Neutrophil (primary cell): ENCODE measurements at regions not wholly inside any gene's neighbourhood (a gene's known extent, or its start where the extent isn't known, plus 50 kb on each side); places are given as distances from the start of the nearest gene placed in this dataset.

Experiments
- H3K27ac ChIP-seq: fragments of 200-600 bp; sonication (generic); 2 replicates; pipeline ENCODE4 v1.5.1; 2016; ENCODE audit warnings: mild to moderate bottlenecking, moderate library complexity
- H3K27me3 ChIP-seq: fragments of 200-600 bp; sonication (generic); 2 replicates; pipeline ENCODE4 v1.6.0; 2016; ENCODE audit warnings: mild to moderate bottlenecking
- H3K36me3 ChIP-seq: fragments of 200-600 bp; sonication (generic); 2 replicates; pipeline ENCODE4 v1.5.1; 2017
- H3K4me1 ChIP-seq, 2 experiments: fragments of 200-600 bp in 1 of 2; sonication (generic) in 1 of 2; 1 replicate in 1 of 2; 2 replicates in 1 of 2; pipeline versions ENCODE4 v1.5.1 to v1.6.1; 2013 to 2016; ENCODE audit warnings: low read depth in 1 of 2, low read length in 1 of 2, mild to moderate bottlenecking in 1 of 2, moderate library complexity in 1 of 2; ENCODE audit not compliant: control insufficient read depth in 1 of 2, insufficient read depth in 1 of 2
- H3K4me3 ChIP-seq, 2 experiments: fragments of 200-600 bp in 1 of 2; sonication (generic) in 1 of 2; 1 replicate in 1 of 2; 2 replicates in 1 of 2; pipeline ENCODE4 v1.5.1; 2013 to 2016; ENCODE audit warnings: low read depth in 1 of 2, low read length in 1 of 2, mild to moderate bottlenecking in 1 of 2, moderate library complexity in 1 of 2
- H3K9me3 ChIP-seq: fragments of 200-600 bp; sonication (generic); 2 replicates; pipeline ENCODE4 v1.5.1; 2016
- TF ChIP-seq, protein P1 (sequence below): fragments of 200-600 bp; sonication (generic); IDR thresholded peaks from 2 replicates; pipeline ENCODE4 v1.5.1; 2016; ENCODE audit warnings: antibody characterized with exemption

- TF ChIP-seq, protein P1, sequence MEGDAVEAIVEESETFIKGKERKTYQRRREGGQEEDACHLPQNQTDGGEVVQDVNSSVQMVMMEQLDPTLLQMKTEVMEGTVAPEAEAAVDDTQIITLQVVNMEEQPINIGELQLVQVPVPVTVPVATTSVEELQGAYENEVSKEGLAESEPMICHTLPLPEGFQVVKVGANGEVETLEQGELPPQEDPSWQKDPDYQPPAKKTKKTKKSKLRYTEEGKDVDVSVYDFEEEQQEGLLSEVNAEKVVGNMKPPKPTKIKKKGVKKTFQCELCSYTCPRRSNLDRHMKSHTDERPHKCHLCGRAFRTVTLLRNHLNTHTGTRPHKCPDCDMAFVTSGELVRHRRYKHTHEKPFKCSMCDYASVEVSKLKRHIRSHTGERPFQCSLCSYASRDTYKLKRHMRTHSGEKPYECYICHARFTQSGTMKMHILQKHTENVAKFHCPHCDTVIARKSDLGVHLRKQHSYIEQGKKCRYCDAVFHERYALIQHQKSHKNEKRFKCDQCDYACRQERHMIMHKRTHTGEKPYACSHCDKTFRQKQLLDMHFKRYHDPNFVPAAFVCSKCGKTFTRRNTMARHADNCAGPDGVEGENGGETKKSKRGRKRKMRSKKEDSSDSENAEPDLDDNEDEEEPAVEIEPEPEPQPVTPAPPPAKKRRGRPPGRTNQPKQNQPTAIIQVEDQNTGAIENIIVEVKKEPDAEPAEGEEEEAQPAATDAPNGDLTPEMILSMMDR: no peak
- H3K36me3 ChIP-seq: no peaks in the 10 kb centered on the region
- no peak overlapping the region for H3K4me3 ChIP-seq
- H3K9me3 ChIP-seq: no peaks in the 10 kb centered on the region
- H3K4me1 ChIP-seq: no peaks in the 10 kb centered on the region
- no peak overlapping the region for H3K27ac ChIP-seq
- no peaks in the 10 kb centered on the region for H3K27me3 ChIP-seq
Measured at GRCh38 chr13:78145276-78145675, 226.6 kb upstream of the EDNRB start.

- Histone ChIP-seq H3K36me3 (no peaks in the 10 kb centered on the region), H3K4me3 (no peak overlapping the region), H3K9me3 (no peaks in the 10 kb centered on the region), H3K27me3 (no peaks in the 10 kb centered on the region), H3K4me1 (peaks cover 4 to 8% of the 10 kb centered on the region in 2 experiments), H3K27ac (no peak overlapping the region)
- TF ChIP-seq, protein P1: no peak
Measured at GRCh38 chr13:78139765-78140164, 221.1 kb upstream of the EDNRB start.

DNA sequence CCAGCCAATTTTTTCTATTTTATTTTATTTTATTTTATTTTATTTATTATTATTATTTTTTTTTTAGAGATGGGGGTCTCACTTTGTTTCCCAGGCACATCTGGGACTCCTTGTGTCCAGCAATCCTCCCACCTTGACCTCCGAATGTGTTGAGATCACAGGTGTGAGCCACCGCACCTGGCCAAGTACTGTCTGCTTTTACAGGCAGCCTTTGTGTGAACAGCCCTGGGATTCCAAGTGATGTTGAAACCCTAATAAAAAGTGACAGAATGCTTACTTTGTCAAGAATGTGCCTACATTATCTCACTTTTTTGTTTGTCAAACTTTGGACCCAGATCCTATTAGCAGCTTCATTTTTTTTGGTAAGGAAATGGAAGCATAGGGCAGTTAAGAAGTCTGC lies 220.1 kb upstream of the EDNRB start:
- Histone ChIP-seq H3K36me3 (no peaks in the 10 kb centered on the region), H3K27me3 (no peaks in the 10 kb centered on the region), H3K27ac (no peak overlapping the region), H3K9me3 (no peaks in the 10 kb centered on the region), H3K4me1 (peaks cover 4 to 8% of the 10 kb centered on the region in 2 experiments), H3K4me3 (no peak overlapping the region)
- TF ChIP-seq, protein P1: no peak

DNA sequence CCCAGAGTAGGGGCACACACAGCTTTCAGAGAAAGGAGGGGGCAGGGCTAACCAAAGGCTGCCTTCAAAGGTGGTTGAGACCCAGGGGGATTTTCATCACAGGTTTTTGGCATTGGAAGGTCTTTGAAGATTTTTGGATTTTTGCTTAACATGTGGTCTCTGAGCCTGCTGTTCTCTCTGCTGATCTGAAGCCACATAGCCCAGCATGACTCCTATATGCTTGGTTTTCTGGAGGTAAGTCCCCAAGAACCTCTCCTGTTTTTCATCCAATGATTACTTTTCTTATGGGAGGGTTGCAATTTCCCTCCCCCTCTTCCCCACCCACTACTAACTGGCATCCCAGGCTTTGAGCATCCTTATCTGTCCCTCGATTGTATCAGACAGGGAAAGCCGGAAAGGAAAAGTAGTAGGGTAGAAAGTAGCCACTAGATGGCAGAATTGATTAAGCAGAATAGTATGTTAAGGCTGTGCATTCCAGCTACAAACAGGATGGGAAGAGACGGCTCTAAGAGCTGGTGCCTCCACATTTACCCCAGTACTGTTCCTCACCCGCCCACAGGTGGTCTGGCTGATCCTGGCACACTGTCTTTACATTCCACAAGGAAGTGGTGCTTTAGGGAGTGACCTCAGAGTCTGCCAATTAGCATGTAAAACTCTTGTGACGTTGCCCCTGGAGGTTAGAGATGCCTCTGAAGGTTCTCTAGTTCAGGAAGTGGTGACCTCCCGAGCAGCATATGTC lies 218.9 kb upstream of the EDNRB start:
- TF ChIP-seq, protein P1: no peak
- H3K27me3 ChIP-seq: no peaks in the 10 kb centered on the region
- no peak overlapping the region for H3K27ac ChIP-seq
- peaks cover 4 to 8% of the 10 kb centered on the region in 2 experiments for H3K4me1 ChIP-seq
- no peaks in the 10 kb centered on the region for H3K9me3 ChIP-seq
- no peaks in the 10 kb centered on the region for H3K36me3 ChIP-seq
- H3K4me3 ChIP-seq: no peak overlapping the region

DNA sequence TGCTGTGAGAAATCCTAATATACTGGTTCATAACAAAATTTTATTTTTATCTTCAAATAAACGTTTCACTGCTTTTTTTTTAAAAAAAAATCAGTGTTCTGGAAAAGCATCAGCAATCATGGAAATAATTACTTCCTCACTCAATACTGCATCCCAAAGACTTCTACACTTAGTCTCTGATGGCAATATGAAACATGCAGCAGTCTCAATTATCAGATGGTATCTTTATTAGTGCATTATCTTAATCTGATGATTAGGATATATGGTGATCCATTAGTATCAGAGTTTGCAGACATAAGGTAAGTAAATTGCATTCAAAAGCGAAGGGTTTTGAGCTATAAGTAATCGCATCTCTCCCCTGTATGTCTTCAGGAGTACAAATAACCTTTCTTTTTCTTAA lies 218.3 kb upstream of the EDNRB start:
- Histone ChIP-seq H3K4me3 (no peak overlapping the region), H3K9me3 (no peaks in the 10 kb centered on the region), H3K36me3 (no peaks in the 10 kb centered on the region), H3K27ac (no peak overlapping the region), H3K27me3 (no peaks in the 10 kb centered on the region), H3K4me1 (peaks cover 4 to 8% of the 10 kb centered on the region in 2 experiments)
- TF ChIP-seq, protein P1: no peak
